PFSK-1 (cell line): ENCODE measurements at regions not wholly inside any gene's neighbourhood (a gene's known extent, or its start where the extent isn't known, plus 50 kb on each side); places are given as distances from the start of the nearest gene placed in this dataset.

Experiments used
- POLR2AphosphoS5 ChIP-seq: IDR thresholded peaks from 2 replicates; pipeline ENCODE4 v1.6.1; 2012; ENCODE audit warnings: low read depth, mild to moderate bottlenecking, control low read depth, low read length, moderate library complexity
- SIN3A ChIP-seq: IDR thresholded peaks from 2 replicates; pipeline ENCODE4 v1.6.1; 2012; ENCODE audit warnings: mild to moderate bottlenecking, low read length, moderate library complexity, borderline replicate concordance; ENCODE audit not compliant: insufficient read depth
- TAF1 ChIP-seq: IDR thresholded peaks from 2 replicates; pipeline ENCODE4 v1.6.1; 2012; ENCODE audit warnings: low read length, control low read depth, borderline replicate concordance; ENCODE audit not compliant: insufficient read depth
- TF ChIP-seq, protein P1 (sequence below), 2 experiments: IDR thresholded peaks; 2 replicates each; pipeline versions ENCODE4 v1.6.1 to v1.8.0; 2011 to 2012; ENCODE audit warnings: low read depth in 2 of 2, low read length in 2 of 2, control low read depth in 1 of 2, inconsistent platforms in 1 of 2, mild to moderate bottlenecking in 1 of 2, moderate library complexity in 1 of 2; ENCODE audit not compliant: insufficient read depth in 1 of 2

- TF ChIP-seq POLR2AphosphoS5 (no peak), TAF1 (no peak), SIN3A (no peak)
- TF ChIP-seq, protein P1, sequence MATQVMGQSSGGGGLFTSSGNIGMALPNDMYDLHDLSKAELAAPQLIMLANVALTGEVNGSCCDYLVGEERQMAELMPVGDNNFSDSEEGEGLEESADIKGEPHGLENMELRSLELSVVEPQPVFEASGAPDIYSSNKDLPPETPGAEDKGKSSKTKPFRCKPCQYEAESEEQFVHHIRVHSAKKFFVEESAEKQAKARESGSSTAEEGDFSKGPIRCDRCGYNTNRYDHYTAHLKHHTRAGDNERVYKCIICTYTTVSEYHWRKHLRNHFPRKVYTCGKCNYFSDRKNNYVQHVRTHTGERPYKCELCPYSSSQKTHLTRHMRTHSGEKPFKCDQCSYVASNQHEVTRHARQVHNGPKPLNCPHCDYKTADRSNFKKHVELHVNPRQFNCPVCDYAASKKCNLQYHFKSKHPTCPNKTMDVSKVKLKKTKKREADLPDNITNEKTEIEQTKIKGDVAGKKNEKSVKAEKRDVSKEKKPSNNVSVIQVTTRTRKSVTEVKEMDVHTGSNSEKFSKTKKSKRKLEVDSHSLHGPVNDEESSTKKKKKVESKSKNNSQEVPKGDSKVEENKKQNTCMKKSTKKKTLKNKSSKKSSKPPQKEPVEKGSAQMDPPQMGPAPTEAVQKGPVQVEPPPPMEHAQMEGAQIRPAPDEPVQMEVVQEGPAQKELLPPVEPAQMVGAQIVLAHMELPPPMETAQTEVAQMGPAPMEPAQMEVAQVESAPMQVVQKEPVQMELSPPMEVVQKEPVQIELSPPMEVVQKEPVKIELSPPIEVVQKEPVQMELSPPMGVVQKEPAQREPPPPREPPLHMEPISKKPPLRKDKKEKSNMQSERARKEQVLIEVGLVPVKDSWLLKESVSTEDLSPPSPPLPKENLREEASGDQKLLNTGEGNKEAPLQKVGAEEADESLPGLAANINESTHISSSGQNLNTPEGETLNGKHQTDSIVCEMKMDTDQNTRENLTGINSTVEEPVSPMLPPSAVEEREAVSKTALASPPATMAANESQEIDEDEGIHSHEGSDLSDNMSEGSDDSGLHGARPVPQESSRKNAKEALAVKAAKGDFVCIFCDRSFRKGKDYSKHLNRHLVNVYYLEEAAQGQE (IDR thresholded peaks at IDR 0.05; ENCODE audit: insufficient read depth in 1 of 2, low read depth in 2 of 2, low read length in 2 of 2), result no peak
These were observed 247.8 kb upstream of the NR4A3 start for GRCh38 chr9:99573886-99574285.
